PC-9 (cell line): ENCODE measurements at regions not wholly inside any gene's neighbourhood (a gene's known extent, or its start where the extent isn't known, plus 50 kb on each side); places are given as distances from the start of the nearest gene placed in this dataset. TPM values are rescaled to one million over a fixed set of nuclear protein-coding genes. Genes with fewer than 3 reads are reported as not detected.

ENCODE experiments used
- BruUV-seq: library from RNA; stranded (reverse); fragments of 400-500 nt; replicated peaks from 2 replicates; lab custom pipeline; 2021; lab: Mats Ljungman, UMichigan
- CTCF ChIA-PET: fragments of 300-600 bp; sonication (Branson Sonifier 250); formaldehyde crosslinking; loops from one replicate; lab custom pipeline; 2022; ENCODE audit warnings: antibody characterized with exemption; lab: Charles Lee
- POLR2A ChIA-PET: fragments of 300-600 bp; sonication (Branson Sonifier 250); formaldehyde crosslinking; loops from one replicate; lab custom pipeline; 2022; ENCODE audit warnings: antibody characterized with exemption; ENCODE audit not compliant: unreplicated experiment; lab: Charles Lee
- DNase-seq, 2 experiments: peaks; one replicate each; pipeline versions ENCODE4 v3.0.0 to v3.0.0-alpha.2; 2015 to 2022; ENCODE audit warnings: mixed read lengths in 1 of 2
- H2AFZ ChIP-seq: fragments of 200-600 bp; sonication (generic); 2 replicates; pipeline ENCODE4 v1.8.1; 2017; ENCODE audit warnings: antibody characterized with exemption
- H3F3A ChIP-seq: fragments of 200-600 bp; sonication (generic); 2 replicates; pipeline ENCODE4 v1.8.1; 2017; ENCODE audit warnings: antibody characterized with exemption, mild to moderate bottlenecking, low read depth; ENCODE audit not compliant: insufficient read depth
- H3K27ac ChIP-seq: fragments of 200-600 bp; sonication (generic); 2 replicates; pipeline ENCODE4 v1.6.1; 2016; ENCODE audit warnings: mixed run types
- H3K27me3 ChIP-seq: fragments of 200-600 bp; sonication (generic); 2 replicates; pipeline ENCODE4 v1.6.1; 2016; ENCODE audit warnings: low read depth, mixed run types; ENCODE audit not compliant: insufficient read depth
- H3K36me3 ChIP-seq: fragments of 200-600 bp; sonication (generic); 2 replicates; pipeline ENCODE4 v1.6.1; 2016; ENCODE audit warnings: low read depth, mixed run types
- H3K4me1 ChIP-seq: fragments of 200-600 bp; sonication (generic); replicated peaks from 2 replicates; pipeline ENCODE4 v1.6.1; 2016; ENCODE audit warnings: mixed run types; ENCODE audit not compliant: insufficient read depth
- H3K4me2 ChIP-seq: fragments of 200-600 bp; sonication (generic); 2 replicates; pipeline ENCODE4 v1.6.1; 2017; ENCODE audit warnings: mixed run types
- H3K4me3 ChIP-seq: fragments of 200-600 bp; sonication (generic); 2 replicates; pipeline ENCODE4 v1.6.1; 2016; ENCODE audit warnings: mixed run types
- H3K79me2 ChIP-seq: fragments of 200-600 bp; sonication (generic); 2 replicates; pipeline ENCODE4 v1.6.1; 2017; ENCODE audit warnings: low read depth, mixed run types
- H3K9me2 ChIP-seq: fragments of 200-600 bp; sonication (generic); 2 replicates; pipeline ENCODE4 v1.8.1; 2017; ENCODE audit warnings: mild to moderate bottlenecking; ENCODE audit not compliant: insufficient read depth
- H3K9me3 ChIP-seq: fragments of 200-600 bp; sonication (generic); 2 replicates; pipeline ENCODE4 v1.8.1; 2016; ENCODE audit warnings: low read depth; ENCODE audit not compliant: insufficient read depth
- H4K20me1 ChIP-seq: fragments of 200-600 bp; sonication (generic); 2 replicates; pipeline ENCODE4 v1.8.1; 2017; ENCODE audit not compliant: insufficient read depth
- CTCF ChIP-seq: fragments of 200-600 bp; sonication (generic); conservative IDR thresholded peaks from 2 replicates; pipeline ENCODE4 v1.6.1; 2017; ENCODE audit warnings: mixed run types, antibody characterized with exemption, mild to moderate bottlenecking, moderate library complexity
- EZH2 ChIP-seq: fragments of 200-600 bp; sonication (generic); IDR thresholded peaks from 2 replicates; pipeline ENCODE4 v1.8.0; 2017; ENCODE audit warnings: antibody characterized with exemption, low read depth
- intact Hi-C: fragments of 100-400 bp; cut with micrococcal nuclease; formaldehyde crosslinking; loops from one replicate; pipeline ENCODE4 v1.10.0; 2022; ENCODE audit not compliant: unreplicated experiment
- microRNA-seq: library from miRNA; unstranded; fragments of <30 nt; microRNA quantifications from one replicate; pipeline ENCODE4 v1.2.0, GENCODE V29; 2021; ENCODE audit warnings: borderline number of aligned reads, borderline replicate concordance

GRCh38 chr12:98464190-98464589 is 51.2 kb upstream of the TMPO start:
- intact Hi-C loops: no loop called here
- Histone ChIP-seq H3K4me3 (no peak overlapping the region), H3K4me1 (peaks cover 11% of the 10 kb centered on the region; the same call in 1 of the 2 replicates), H3K4me2 (0 out of 2 replicates have a peak overlapping the region, but pooled peaks have one; percentile 14), H3K27ac (no peak overlapping the region), H3F3A (no peaks in the 10 kb centered on the region), H3K79me2 (no peaks in the 10 kb centered on the region), H4K20me1 (no peaks in the 10 kb centered on the region), H2AFZ (no peak overlapping the region), H3K9me2 (no peaks in the 10 kb centered on the region), H3K36me3 (no peaks in the 10 kb centered on the region), H3K9me3 (no peaks in the 10 kb centered on the region), H3K27me3 (no peaks in the 10 kb centered on the region)
- TF ChIP-seq CTCF (no peak), EZH2 (no peak)
- POLR2A ChIA-PET: no interaction called here
- DNase-seq: peak in 1 of 2 experiments; percentile 40
- BruUV-seq: no TSS peak
- CTCF ChIA-PET: no interaction called here

- Histone ChIP-seq H3K27me3 (no peaks in the 10 kb centered on the region), H3F3A (no peaks in the 10 kb centered on the region), H3K4me3 (no peak overlapping the region), H3K4me1 (peaks cover 11% of the 10 kb centered on the region; the same call in 1 of the 2 replicates), H2AFZ (no peak overlapping the region), H3K9me2 (no peaks in the 10 kb centered on the region), H3K36me3 (no peaks in the 10 kb centered on the region), H3K27ac (no peak overlapping the region), H3K79me2 (no peaks in the 10 kb centered on the region), H3K9me3 (no peaks in the 10 kb centered on the region), H4K20me1 (no peaks in the 10 kb centered on the region), H3K4me2 (no peak overlapping the region)
- no TSS peak for BruUV-seq
- ChIA-PET CTCF (no interaction called here), POLR2A (no interaction called here)
- no peak for DNase-seq
- intact Hi-C loops: no loop called here
- TF ChIP-seq EZH2: no peak
- no peak for TF ChIP-seq CTCF
These were observed 49.9 kb upstream of the TMPO start for GRCh38 chr12:98465505-98465904.

Small RNA genes in the stretch of these regions (microRNA-seq; reads per million reads assigned to microRNA genes)
- gene MIR4303: not detected
- gene MIR4495: not detected
